HL-60 (cell line): ENCODE measurements at regions not wholly inside any gene's neighbourhood (a gene's known extent, or its start where the extent isn't known, plus 50 kb on each side); places are given as distances from the start of the nearest gene placed in this dataset.

Experiments
- DNase-seq, 2 experiments: peaks; one replicate each; pipeline ENCODE4 v3.0.0-alpha.2; 2010 to 2020; ENCODE audit warnings: low read depth in 1 of 2, low spot score in 1 of 2
- H3K27ac ChIP-seq: fragments of 250-450 bp; sonication (Bioruptor Pico); replicated peaks from 2 replicates; pipeline ENCODE4 v1.5.1; 2020; ENCODE audit warnings: mild to moderate bottlenecking, moderate library complexity
- H3K27me3 ChIP-seq: fragments of 250-450 bp; sonication (Bioruptor Pico); 2 replicates; pipeline ENCODE4 v1.5.1; 2021; ENCODE audit warnings: mild to moderate bottlenecking, moderate library complexity; ENCODE audit not compliant: insufficient read depth, poor library complexity, severe bottlenecking
- H3K4me3 ChIP-seq: replicated peaks from 2 replicates; pipeline ENCODE4 v1.5.1; 2011; ENCODE audit warnings: mild to moderate bottlenecking, control low read depth, low read length; ENCODE audit not compliant: insufficient read depth
- CTCF ChIP-seq: IDR thresholded peaks from one replicate; pipeline ENCODE4 v1.5.1; 2011; ENCODE audit warnings: low read length, control low read depth, inconsistent platforms; ENCODE audit not compliant: insufficient read depth
- GABPA ChIP-seq: IDR thresholded peaks from 2 replicates; pipeline ENCODE4 v1.6.1; 2012; ENCODE audit warnings: low read depth
- POLR2AphosphoS5 ChIP-seq: IDR thresholded peaks from 2 replicates; pipeline ENCODE4 v1.6.1; 2012; ENCODE audit warnings: low read depth
- REST ChIP-seq: IDR thresholded peaks from 2 replicates; pipeline ENCODE4 v1.6.1; 2012; ENCODE audit warnings: low read depth; ENCODE audit not compliant: insufficient replicate concordance
- SPI1 ChIP-seq: IDR thresholded peaks from 2 replicates; pipeline ENCODE4 v1.6.1; 2012; ENCODE audit warnings: low read depth, mild to moderate bottlenecking, borderline replicate concordance

GRCh38 chr4:35399912-35400311, 844.4 kb downstream of the ARAP2 start:
- Histone ChIP-seq H3K4me3 (no peak overlapping the region), H3K27me3 (no peaks in the 10 kb centered on the region), H3K27ac (no peak overlapping the region)
- no peak for TF ChIP-seq CTCF
- TF ChIP-seq POLR2AphosphoS5: no peak
- no peak for TF ChIP-seq SPI1
- no peak for TF ChIP-seq GABPA
- no peak for TF ChIP-seq REST
- DNase-seq: no peak

- H3K4me3 ChIP-seq: no peak overlapping the region
- no peak for DNase-seq
- TF ChIP-seq GABPA (no peak), REST (no peak), CTCF (no peak), SPI1 (no peak), POLR2AphosphoS5 (no peak)
- H3K27me3 ChIP-seq: no peaks in the 10 kb centered on the region
- no peak overlapping the region for H3K27ac ChIP-seq
These were observed 821.2 kb downstream of the ARAP2 start for GRCh38 chr4:35423104-35423503.

GRCh38 chr4:35447474-35447873, 796.8 kb downstream of the ARAP2 start:
- no peaks in the 10 kb centered on the region for H3K27me3 ChIP-seq
- no peak for TF ChIP-seq GABPA
- TF ChIP-seq SPI1: no peak
- TF ChIP-seq POLR2AphosphoS5: no peak
- no peak for TF ChIP-seq CTCF
- no peak for TF ChIP-seq REST

More at GRCh38 chr4:35447474-35447873, 796.8 kb downstream of the ARAP2 start:
- H3K27ac ChIP-seq: no peak overlapping the region
- DNase-seq: no peak
- no peak overlapping the region for H3K4me3 ChIP-seq
